Astrocyte (in vitro differentiated cells and primary cell): ENCODE measurements at regions not wholly inside any gene's neighbourhood (a gene's known extent, or its start where the extent isn't known, plus 50 kb on each side); places are given as distances from the start of the nearest gene placed in this dataset.

Source experiments
- EZH2 ChIP-seq: IDR thresholded peaks from 2 replicates; pipeline ENCODE4 v1.6.1; 2012; ENCODE audit warnings: mild to moderate bottlenecking, low read length, inconsistent platforms; ENCODE audit not compliant: insufficient read depth
- TF ChIP-seq, protein P1 (sequence below): IDR thresholded peaks from 2 replicates; pipeline ENCODE4 v1.5.1; 2011; ENCODE audit warnings: low read depth, mild to moderate bottlenecking, inconsistent platforms, low read length, moderate library complexity; ENCODE audit not compliant: insufficient read depth

DNA sequence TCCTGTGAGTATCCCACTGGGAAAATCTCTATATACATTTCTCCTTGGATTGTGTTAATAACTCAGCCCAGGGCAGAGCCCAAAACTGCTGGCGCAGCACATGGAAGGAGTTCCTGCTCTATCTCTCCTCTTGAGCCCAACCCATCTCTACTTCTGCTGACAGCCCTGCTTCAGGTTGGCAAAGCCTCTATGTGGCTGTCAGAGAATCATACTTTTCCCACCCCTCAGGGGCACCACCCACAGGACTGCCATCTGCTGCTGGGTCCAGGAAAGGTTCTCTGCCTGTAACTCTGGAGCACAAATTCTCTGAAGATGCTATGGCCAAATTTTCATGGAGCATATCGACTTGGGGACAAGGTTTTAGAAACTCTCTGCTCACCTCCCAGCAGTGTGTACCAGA lies 278.5 kb upstream of the EMCN start:
- TF ChIP-seq, protein P1, sequence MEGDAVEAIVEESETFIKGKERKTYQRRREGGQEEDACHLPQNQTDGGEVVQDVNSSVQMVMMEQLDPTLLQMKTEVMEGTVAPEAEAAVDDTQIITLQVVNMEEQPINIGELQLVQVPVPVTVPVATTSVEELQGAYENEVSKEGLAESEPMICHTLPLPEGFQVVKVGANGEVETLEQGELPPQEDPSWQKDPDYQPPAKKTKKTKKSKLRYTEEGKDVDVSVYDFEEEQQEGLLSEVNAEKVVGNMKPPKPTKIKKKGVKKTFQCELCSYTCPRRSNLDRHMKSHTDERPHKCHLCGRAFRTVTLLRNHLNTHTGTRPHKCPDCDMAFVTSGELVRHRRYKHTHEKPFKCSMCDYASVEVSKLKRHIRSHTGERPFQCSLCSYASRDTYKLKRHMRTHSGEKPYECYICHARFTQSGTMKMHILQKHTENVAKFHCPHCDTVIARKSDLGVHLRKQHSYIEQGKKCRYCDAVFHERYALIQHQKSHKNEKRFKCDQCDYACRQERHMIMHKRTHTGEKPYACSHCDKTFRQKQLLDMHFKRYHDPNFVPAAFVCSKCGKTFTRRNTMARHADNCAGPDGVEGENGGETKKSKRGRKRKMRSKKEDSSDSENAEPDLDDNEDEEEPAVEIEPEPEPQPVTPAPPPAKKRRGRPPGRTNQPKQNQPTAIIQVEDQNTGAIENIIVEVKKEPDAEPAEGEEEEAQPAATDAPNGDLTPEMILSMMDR = no peak
- TF ChIP-seq EZH2 = no peak
